SH-SY5Y (cell line): ENCODE measurements at regions not wholly inside any gene's neighbourhood (a gene's known extent, or its start where the extent isn't known, plus 50 kb on each side); places are given as distances from the start of the nearest gene placed in this dataset.

Experiments
- GATA2 ChIP-seq: IDR thresholded peaks from 2 replicates; pipeline ENCODE4 v1.6.1; 2011; ENCODE audit warnings: mild to moderate bottlenecking, low read depth, low read length
- GATA3 ChIP-seq: IDR thresholded peaks from 2 replicates; pipeline ENCODE4 v1.6.1; 2011; ENCODE audit warnings: low read depth, mild to moderate bottlenecking, low read length, moderate library complexity

GRCh38 chr15:22258398-22259150, 178.2 kb downstream of the OR4M2 start:
- TF ChIP-seq GATA3 (no peak), GATA2 (no peak)
